Activated CD8-positive, alpha-beta memory T cell treated with anti-CD3 and anti-CD28 coated beads for 36 hours (primary cell): ENCODE measurements at regions not wholly inside any gene's neighbourhood (a gene's known extent, or its start where the extent isn't known, plus 50 kb on each side); places are given as distances from the start of the nearest gene placed in this dataset.
"Not testable (repeated sequence)": the region's sequence is repeated elsewhere in the genome, so short reads cannot be mapped to it uniquely, and the experiment has no call there.

Experiments used
- CTCF ChIA-PET: fragments of 350-600 bp; sonication (Branson Sonifier 250); formaldehyde crosslinking; loops from one replicate; lab custom pipeline; 2021; ENCODE audit warnings: antibody characterized with exemption; lab: Charles Lee
- POLR2A ChIA-PET: fragments of 350-600 bp; sonication (Branson Sonifier 250); formaldehyde crosslinking; loops from one replicate; lab custom pipeline; 2021; ENCODE audit warnings: antibody characterized with exemption; lab: Charles Lee

DNA sequence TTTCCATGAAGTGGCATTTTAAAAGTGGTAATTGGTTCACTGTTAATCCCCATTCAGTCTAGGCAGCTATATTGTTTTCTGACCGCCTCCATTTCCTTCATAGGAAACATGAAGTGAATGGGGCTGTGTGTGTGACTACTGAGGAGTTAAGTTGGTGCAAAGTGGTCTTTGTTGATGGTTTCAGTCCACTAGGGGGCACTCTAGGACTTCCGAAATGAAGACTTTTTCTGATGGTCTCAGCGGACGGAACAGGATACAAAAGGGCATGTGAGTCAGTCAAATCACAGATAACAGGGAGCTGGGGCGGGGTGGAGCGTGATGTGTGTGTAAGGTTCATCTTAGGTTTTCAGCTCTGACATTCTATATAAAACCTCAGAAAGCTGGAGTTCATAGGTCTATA lies 240.1 kb upstream of the OR4E1 start:
- POLR2A ChIA-PET: interaction anchor here (0.8 kb wide), 1 partner anchor 619 kb away, joined by 3 read pairs; no protein-coding TSS in a partner anchor

DNA sequence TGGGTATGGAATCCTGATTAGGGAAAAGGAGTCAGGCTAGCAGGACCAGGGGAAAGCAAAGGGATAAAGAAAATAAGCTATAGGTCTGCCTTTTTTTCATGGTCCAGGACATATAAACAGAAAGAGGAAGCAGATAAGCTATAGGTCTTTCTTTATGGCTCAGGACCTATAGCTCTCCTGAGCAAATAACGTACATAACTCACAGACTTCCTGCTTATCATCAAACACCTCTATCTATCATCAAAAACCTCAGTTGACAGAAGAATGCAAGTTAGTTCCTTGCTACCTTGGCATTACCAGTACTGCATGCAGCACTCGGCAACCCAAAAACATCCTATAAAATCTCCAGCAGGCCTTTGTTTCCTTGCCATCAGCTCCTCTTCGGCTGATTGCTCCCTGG lies 238.7 kb upstream of the OR4E1 start:
- ChIA-PET POLR2A (no interaction called here), CTCF (interaction anchor here (1.0 kb wide), 1 partner anchor 658 kb away, joined by 3 read pairs; no protein-coding TSS in a partner anchor)

More for the DNA sequence above, 240.1 kb upstream of the OR4E1 start:
- CTCF ChIA-PET: interaction anchor here (0.6 to 1.7 kb wide), 6 partner anchors 9 to 657 kb away, joined by 3 to 8 read pairs (median 4); no protein-coding TSS in a partner anchor

DNA sequence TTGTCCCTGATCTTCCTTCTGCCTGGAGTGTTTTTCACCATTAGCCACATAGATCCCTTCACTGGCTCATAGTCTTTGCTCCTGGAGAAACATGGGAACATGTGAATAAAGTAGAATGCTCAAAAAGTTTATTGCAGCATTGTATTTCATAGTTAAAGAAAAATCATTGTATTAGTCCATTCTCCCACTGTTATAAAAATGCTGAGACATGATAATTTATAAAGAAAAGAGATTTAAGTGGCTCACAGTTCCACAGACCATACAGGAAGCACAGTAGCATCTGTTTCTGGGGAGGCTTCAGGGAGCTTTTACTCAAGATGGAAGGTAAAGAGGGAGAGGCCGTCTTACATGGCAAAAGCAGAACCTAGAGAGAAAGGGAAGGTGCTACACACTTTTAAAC lies 238.3 kb upstream of the OR4E1 start:
- CTCF ChIA-PET: interaction anchor here (1.0 kb wide), 1 partner anchor 659 kb away, joined by 3 read pairs; no protein-coding TSS in a partner anchor
- POLR2A ChIA-PET: no interaction called here

- ChIA-PET CTCF (no interaction called here), POLR2A (no interaction called here)
Observed at GRCh38 chr14:21910260-21910659, 236.6 kb upstream of the OR4E1 start.

DNA sequence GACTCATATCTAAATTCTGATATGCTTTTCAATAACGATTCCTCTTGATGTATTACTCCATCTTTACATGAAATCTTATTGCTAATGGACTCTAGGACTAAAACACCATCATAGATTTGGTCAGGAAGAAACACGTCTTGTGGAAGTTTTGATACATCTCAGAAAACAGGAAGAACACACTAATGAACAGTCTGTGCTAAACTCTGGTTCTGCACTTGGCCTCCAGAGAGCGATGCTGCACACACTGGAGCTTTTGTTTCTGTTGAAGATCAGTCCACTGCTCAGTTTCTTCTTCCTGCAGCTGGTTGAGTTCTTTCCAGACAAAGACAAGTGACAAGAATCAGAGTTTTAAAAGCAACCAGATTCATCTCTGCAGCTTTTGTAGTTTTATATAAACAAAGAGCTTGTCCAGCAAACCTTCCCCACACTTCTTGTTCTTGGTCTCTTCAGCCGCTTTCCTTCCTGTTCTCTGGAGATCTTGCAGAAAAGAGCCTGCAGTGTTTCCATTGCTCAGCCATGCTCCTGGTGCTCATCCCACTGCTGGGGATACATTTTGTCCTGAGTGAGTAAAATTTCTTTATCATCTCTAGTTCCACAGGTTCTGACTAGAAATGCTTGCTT lies 229.1 kb upstream of the OR4E1 start:
- POLR2A ChIA-PET: no interaction called here

GRCh38 chr14:21894898-21895194 lies 221.2 kb upstream of the OR4E1 start:
- CTCF ChIA-PET, POLR2A ChIA-PET: not testable (repeated sequence)

More for the DNA sequence above, 229.1 kb upstream of the OR4E1 start:
- CTCF ChIA-PET: no interaction called here

GRCh38 chr14:21894003-21894897 lies 220.6 kb upstream of the OR4E1 start:
- ChIA-PET CTCF (no interaction called here), POLR2A (no interaction called here)

DNA sequence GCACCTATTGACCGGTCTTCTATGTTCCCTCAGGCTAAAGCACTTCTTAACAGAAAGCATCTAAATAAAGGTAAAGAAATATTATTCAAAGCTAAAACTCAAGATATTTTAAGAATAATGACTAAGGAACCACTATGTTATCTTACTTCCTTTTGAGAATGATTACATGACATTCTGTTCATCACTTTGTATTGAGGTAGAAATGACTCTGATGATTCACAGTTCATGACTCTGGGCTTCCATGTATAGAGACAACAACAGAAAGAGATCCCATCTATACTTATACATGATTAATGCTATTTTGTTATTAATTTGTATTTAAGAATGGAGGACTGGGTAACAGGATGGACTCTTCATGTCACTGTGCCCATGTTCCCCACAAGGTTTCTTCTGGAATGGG lies 218.3 kb upstream of the OR4E1 start:
- ChIA-PET POLR2A (no interaction called here), CTCF (interaction anchor here (0.9 kb wide), 1 partner anchor 697 kb away, joined by 6 read pairs; the partner anchor contains the start of gene DAD1)

DNA sequence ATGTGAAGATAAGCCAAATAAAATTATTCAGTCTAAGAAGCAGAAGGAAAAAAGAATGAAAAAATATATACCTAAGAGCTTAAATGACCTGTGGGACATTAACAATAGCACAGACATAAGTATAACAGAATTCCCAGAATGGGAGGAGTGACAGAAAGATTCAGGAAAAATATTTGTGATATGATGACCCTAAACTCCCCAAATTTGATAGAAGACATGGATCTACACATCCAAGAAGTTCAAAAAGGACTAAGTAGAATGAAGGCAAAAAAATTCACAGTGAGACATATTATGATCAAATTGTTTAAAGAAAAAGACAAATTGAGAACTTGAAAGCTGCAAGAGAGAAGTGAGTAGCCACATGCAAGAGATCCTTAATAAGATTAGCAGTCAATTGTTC lies 211.4 kb upstream of the OR4E1 start:
- ChIA-PET CTCF (no interaction called here), POLR2A (no interaction called here)

DNA sequence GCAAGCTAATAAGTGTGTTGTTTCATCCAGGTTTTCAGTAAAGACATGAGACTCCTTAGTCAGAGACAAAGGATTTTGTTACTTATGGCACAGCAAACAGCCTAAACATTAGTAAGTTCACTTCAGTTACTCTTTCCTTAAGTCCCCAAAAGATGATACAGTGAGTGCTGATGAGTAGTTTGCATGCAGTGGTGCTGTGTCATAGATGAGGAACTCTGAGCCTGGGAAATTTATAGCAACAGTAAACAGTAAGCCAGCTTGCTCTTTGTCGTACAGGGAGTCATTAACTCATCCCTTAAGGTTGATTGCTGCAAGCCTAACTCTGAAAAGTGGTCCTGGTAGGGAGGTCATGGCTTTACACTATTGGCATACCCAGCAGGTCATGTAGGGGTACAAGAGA lies 208.6 kb upstream of the OR4E1 start:
- CTCF ChIA-PET: no interaction called here
- POLR2A ChIA-PET: no interaction called here

- CTCF ChIA-PET: no interaction called here
Observed at GRCh38 chr14:21880918-21881317, 207.3 kb upstream of the OR4E1 start.

GRCh38 chr14:21875791-21876190 lies 202.2 kb upstream of the OR4E1 start:
- POLR2A ChIA-PET: no interaction called here
- CTCF ChIA-PET: no interaction called here

More at GRCh38 chr14:21880918-21881317, 207.3 kb upstream of the OR4E1 start:
- POLR2A ChIA-PET: no interaction called here

- CTCF ChIA-PET: no interaction called here
- POLR2A ChIA-PET: interaction anchor here (0.5 kb wide), 1 partner anchor 653 kb away, joined by 4 read pairs; no protein-coding TSS in a partner anchor
Observed at GRCh38 chr14:21874946-21875345, 201.3 kb upstream of the OR4E1 start.

DNA sequence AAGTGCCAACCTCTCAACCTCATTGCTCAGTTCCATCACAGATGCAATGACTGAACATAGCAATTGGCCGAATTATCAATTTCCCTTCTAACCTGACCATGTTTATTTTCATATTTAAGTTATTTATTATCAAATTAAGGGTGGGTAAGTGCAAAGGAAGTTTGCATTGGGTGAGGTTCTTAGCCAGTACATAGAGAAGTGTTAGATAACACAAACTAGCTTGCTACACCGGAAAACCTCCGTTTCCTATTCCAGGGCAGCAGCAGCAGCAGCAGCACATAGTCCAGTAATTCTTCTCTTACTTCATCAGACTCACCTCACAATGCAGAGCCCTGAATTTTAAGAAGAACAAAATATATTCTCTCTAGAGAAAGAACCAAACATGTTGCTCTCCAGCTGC lies 200.5 kb upstream of the OR4E1 start:
- ChIA-PET POLR2A (interaction anchor here (0.5 kb wide), 1 partner anchor 25 kb away, joined by 4 read pairs; no protein-coding TSS in a partner anchor), CTCF (interaction anchor here (1.0 kb wide), 1 partner anchor 39 kb away, joined by 3 read pairs; no protein-coding TSS in a partner anchor)

DNA sequence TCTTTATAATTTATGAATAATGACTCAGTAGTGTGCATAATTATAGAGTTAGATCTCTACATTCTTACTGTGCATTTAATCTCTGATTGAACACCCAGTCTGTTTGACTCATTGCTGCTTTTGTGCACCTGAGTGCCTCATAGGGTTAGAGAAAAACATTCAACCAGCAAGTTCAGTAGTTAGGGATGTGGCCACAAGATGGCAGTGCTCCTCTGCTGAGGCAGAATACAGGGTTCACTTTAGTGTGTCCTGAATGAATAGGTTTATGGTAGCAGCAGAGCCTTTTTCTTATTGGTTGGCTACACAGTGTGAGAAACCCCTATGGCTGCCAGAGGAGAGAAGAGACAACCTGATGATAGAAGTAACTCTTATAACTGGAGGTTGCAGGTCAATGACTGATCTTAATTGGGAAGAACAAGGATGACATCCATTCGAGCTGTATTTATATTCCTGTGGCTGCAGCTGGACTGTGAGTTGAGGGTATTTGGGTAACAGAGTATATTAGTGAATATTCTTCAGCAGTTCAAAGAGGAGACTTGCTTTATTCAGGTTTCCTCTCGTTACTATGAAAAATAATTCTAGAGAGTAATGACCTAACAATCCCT lies 194.9 kb upstream of the OR4E1 start:
- CTCF ChIA-PET: no interaction called here
- POLR2A ChIA-PET: no interaction called here

GRCh38 chr14:21867541-21867940 lies 193.9 kb upstream of the OR4E1 start:
- ChIA-PET CTCF (no interaction called here), POLR2A (no interaction called here)

- ChIA-PET CTCF (no interaction called here), POLR2A (interaction anchor here (0.6 to 1.1 kb wide), 2 partner anchors 154 to 686 kb away, joined by 3 to 4 read pairs; no protein-coding TSS in a partner anchor)
Observed at GRCh38 chr14:21866479-21866878, 192.9 kb upstream of the OR4E1 start.

- ChIA-PET CTCF (interaction anchor here (0.6 kb wide), 1 partner anchor 291 kb away, joined by 3 read pairs; no protein-coding TSS in a partner anchor), POLR2A (no interaction called here)
Observed at GRCh38 chr14:21863289-21863688, 189.7 kb upstream of the OR4E1 start.

- CTCF ChIA-PET: interaction anchor here (0.5 kb wide), 1 partner anchor 709 kb away, joined by 3 read pairs; no protein-coding TSS in a partner anchor
- POLR2A ChIA-PET: interaction anchor here (1.1 to 1.2 kb wide), 2 partner anchors 9 to 11 kb away, joined by 3 to 5 read pairs; no protein-coding TSS in a partner anchor
Observed at GRCh38 chr14:21861153-21861552, 187.5 kb upstream of the OR4E1 start.
